SK-N-SH treated with all-trans-retinoic acid at 6 μM for 48 hours (cell line): ENCODE measurements at regions not wholly inside any gene's neighbourhood (a gene's known extent, or its start where the extent isn't known, plus 50 kb on each side); places are given as distances from the start of the nearest gene placed in this dataset.

Source experiments
- ATAC-seq: fragments of 200-7000 bp; cut with Tn5 transposase; 3 replicates; pipeline ENCODE4 v1.9.1; 2020; ENCODE audit warnings: mild to moderate bottlenecking, moderate library complexity
- ARNTL ChIP-seq: fragments of 450-650 bp; formaldehyde crosslinking; IDR thresholded peaks from 2 replicates; pipeline ENCODE4 v1.5.0; 2020; ENCODE audit warnings: low read depth, mild to moderate bottlenecking, moderate library complexity, borderline replicate concordance
- BACH2 ChIP-seq: fragments of 250-450 bp; sonication (Bioruptor Pico); IDR thresholded peaks from 2 replicates; pipeline ENCODE4 v1.9.0; 2021; ENCODE audit warnings: mild to moderate bottlenecking, borderline replicate concordance
- CSDC2 ChIP-seq: fragments of 250-450 bp; sonication (Bioruptor Pico); IDR thresholded peaks from 2 replicates; pipeline ENCODE4 v1.5.0; 2020; ENCODE audit warnings: mild to moderate bottlenecking, moderate library complexity
- CSRNP3 ChIP-seq: fragments of 250-450 bp; sonication (Bioruptor Pico); IDR thresholded peaks from 2 replicates; pipeline ENCODE4 v1.5.1; 2021; ENCODE audit warnings: mild to moderate bottlenecking, moderate library complexity
- ESRRG ChIP-seq: fragments of 250-450 bp; sonication (Bioruptor Pico); IDR thresholded peaks from 2 replicates; pipeline ENCODE4 v1.6.1; 2021; ENCODE audit warnings: mild to moderate bottlenecking
- GLIS3 ChIP-seq: fragments of 250-450 bp; sonication (Bioruptor Pico); IDR thresholded peaks from 2 replicates; pipeline ENCODE4 v1.5.0; 2020; ENCODE audit warnings: mild to moderate bottlenecking, moderate library complexity
- ISL1 ChIP-seq: fragments of 250-450 bp; sonication (Bioruptor Pico); IDR thresholded peaks from 2 replicates; pipeline ENCODE4 v2.1.2; 2022; ENCODE audit warnings: mild to moderate bottlenecking, moderate library complexity
- OSR1 ChIP-seq: fragments of 250-450 bp; sonication (Bioruptor Pico); IDR thresholded peaks from 2 replicates; pipeline ENCODE4 v1.8.0; 2022; ENCODE audit warnings: moderate library complexity, mild to moderate bottlenecking, inconsistent platforms
- RARB ChIP-seq: fragments of 250-450 bp; sonication (Bioruptor Pico); IDR thresholded peaks from 2 replicates; pipeline ENCODE4 v1.8.0; 2021; ENCODE audit warnings: mild to moderate bottlenecking, moderate library complexity
- SNAI2 ChIP-seq: fragments of 250-450 bp; sonication (Bioruptor Pico); IDR thresholded peaks from 2 replicates; pipeline ENCODE4 v1.5.0; 2020; ENCODE audit warnings: mild to moderate bottlenecking, moderate library complexity
- TCF4 ChIP-seq: fragments of 250-450 bp; sonication (Bioruptor Pico); IDR thresholded peaks from 2 replicates; pipeline ENCODE4 v1.8.0; 2021; ENCODE audit warnings: mild to moderate bottlenecking, moderate library complexity, borderline replicate concordance
- TOX ChIP-seq: fragments of 250-450 bp; sonication (Bioruptor Pico); IDR thresholded peaks from 2 replicates; pipeline ENCODE4 v1.8.0; 2021; ENCODE audit warnings: mild to moderate bottlenecking, moderate library complexity, borderline replicate concordance
- TSHZ2 ChIP-seq: fragments of 250-450 bp; sonication (Bioruptor Pico); IDR thresholded peaks from 2 replicates; pipeline ENCODE4 v1.5.0; 2020; ENCODE audit warnings: mild to moderate bottlenecking, moderate library complexity
- ZC3H10 ChIP-seq: fragments of 250-450 bp; sonication (Bioruptor Pico); IDR thresholded peaks from 2 replicates; pipeline ENCODE4 v1.5.1; 2021; ENCODE audit warnings: mild to moderate bottlenecking, moderate library complexity
- ZFP3 ChIP-seq: fragments of 250-450 bp; sonication (Bioruptor Pico); IDR thresholded peaks from 2 replicates; pipeline ENCODE4 v1.5.0; 2020; ENCODE audit warnings: mild to moderate bottlenecking, moderate library complexity
- ZNF565 ChIP-seq: fragments of 450-650 bp; formaldehyde crosslinking; conservative IDR thresholded peaks from 2 replicates; pipeline ENCODE4 v1.5.0; 2020; ENCODE audit warnings: low read depth, mild to moderate bottlenecking, moderate library complexity
- ZNF70 ChIP-seq: fragments of 450-650 bp; formaldehyde crosslinking; IDR thresholded peaks from 2 replicates; pipeline ENCODE4 v1.5.0; 2020; ENCODE audit warnings: mild to moderate bottlenecking, moderate library complexity
- ZNF8 ChIP-seq: fragments of 450-650 bp; formaldehyde crosslinking; IDR thresholded peaks from 2 replicates; pipeline ENCODE4 v1.5.0; 2020; ENCODE audit warnings: mild to moderate bottlenecking, moderate library complexity
- TF ChIP-seq, protein P1 (sequence below): fragments of 250-450 bp; sonication (Bioruptor Pico); IDR thresholded peaks from 2 replicates; pipeline ENCODE4 v1.8.0; 2021; ENCODE audit warnings: low read depth, mild to moderate bottlenecking, moderate library complexity, borderline replicate concordance
- TF ChIP-seq, protein P2 (sequence below): fragments of 250-450 bp; sonication (Bioruptor Pico); IDR thresholded peaks from 2 replicates; pipeline ENCODE4 v1.5.1; 2020; ENCODE audit warnings: low read depth, mild to moderate bottlenecking, moderate library complexity
- TF ChIP-seq, protein P3 (sequence below): fragments of 250-450 bp; sonication (Bioruptor Pico); IDR thresholded peaks from 2 replicates; pipeline ENCODE4 v1.8.0; 2020; ENCODE audit warnings: mild to moderate bottlenecking, moderate library complexity, borderline replicate concordance

GRCh38 chr17:31731118-31731517, 127.9 kb downstream of the COPRS start:
- ATAC-seq = no peak
- no peak for TF ChIP-seq SNAI2 (CRISPR knock-in tag)
- TF ChIP-seq, protein P1, sequence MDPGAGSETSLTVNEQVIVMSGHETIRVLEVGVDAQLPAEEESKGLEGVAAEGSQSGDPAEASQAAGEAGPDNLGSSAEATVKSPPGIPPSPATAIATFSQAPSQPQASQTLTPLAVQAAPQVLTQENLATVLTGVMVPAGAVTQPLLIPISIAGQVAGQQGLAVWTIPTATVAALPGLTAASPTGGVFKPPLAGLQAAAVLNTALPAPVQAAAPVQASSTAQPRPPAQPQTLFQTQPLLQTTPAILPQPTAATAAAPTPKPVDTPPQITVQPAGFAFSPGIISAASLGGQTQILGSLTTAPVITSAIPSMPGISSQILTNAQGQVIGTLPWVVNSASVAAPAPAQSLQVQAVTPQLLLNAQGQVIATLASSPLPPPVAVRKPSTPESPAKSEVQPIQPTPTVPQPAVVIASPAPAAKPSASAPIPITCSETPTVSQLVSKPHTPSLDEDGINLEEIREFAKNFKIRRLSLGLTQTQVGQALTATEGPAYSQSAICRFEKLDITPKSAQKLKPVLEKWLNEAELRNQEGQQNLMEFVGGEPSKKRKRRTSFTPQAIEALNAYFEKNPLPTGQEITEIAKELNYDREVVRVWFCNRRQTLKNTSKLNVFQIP = no peak
- TF ChIP-seq, protein P2, sequence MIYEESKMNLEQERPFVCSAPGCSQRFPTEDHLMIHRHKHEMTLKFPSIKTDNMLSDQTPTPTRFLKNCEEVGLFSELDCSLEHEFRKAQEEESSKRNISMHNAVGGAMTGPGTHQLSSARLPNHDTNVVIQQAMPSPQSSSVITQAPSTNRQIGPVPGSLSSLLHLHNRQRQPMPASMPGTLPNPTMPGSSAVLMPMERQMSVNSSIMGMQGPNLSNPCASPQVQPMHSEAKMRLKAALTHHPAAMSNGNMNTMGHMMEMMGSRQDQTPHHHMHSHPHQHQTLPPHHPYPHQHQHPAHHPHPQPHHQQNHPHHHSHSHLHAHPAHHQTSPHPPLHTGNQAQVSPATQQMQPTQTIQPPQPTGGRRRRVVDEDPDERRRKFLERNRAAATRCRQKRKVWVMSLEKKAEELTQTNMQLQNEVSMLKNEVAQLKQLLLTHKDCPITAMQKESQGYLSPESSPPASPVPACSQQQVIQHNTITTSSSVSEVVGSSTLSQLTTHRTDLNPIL = no peak
- TF ChIP-seq ZNF565 = no peak

DNA sequence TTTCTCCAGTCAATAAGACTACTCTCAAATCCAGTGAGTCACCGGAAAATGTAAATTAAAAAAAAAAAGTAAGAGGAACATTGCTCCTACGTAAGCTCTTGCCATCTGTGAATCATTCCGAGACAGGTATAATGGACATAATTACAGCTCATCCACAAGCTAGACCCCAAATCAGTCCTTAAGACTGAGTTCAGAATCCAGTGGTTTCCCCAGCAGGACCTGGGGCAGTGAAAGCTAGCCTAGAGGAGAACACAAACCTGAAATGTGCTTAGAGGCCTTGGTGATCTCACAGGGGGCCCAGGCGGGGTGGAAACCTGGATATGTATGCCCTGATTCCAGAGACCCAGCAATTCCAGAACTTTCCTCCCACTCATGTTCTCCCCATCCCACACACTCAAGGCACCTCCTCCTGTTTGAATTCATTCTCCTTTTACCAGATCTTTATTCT, 132.0 kb downstream of the COPRS start:
- TF ChIP-seq TCF4 (CRISPR knock-in tag) (no peak), ARNTL (CRISPR knock-in tag) (no peak), ZNF70 (CRISPR knock-in tag) (no peak), SNAI2 (CRISPR knock-in tag) (no peak), ESRRG (CRISPR knock-in tag) (no peak), CSDC2 (no peak), ZC3H10 (CRISPR knock-in tag) (no peak), ISL1 (CRISPR knock-in tag) (no peak), ZFP3 (no peak), CSRNP3 (CRISPR knock-in tag) (no peak), BACH2 (CRISPR knock-in tag) (no peak), TSHZ2 (no peak), GLIS3 (CRISPR knock-in tag) (no peak)
- TF ChIP-seq, protein P1 = no peak
- TF ChIP-seq, protein P2 = no peak
- TF ChIP-seq, all 23 proteins: peak for 0
- ATAC-seq = peak; percentile 22; the same call in 2 of the 3 replicates

DNA sequence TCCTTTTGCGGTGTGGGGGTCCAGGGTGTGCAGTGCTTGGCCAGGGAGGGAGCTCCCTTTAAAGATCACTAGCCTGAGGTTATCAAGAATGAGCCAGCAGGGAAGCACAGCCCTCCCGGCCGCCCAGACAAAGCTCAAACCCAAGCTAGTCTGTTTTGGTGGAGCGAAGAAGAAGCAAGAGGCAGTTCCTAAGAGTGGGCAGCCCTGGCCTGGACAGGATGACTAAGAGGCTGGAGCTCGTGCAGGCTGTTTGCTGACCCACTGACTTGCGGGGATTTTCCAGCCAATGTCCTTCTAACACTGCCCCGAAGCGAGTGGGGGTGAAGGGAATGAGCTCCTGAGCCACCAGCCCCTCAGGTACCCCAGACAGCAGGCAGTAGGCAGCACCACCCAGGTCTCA, 134.4 kb downstream of the COPRS start:
- TF ChIP-seq BACH2 (CRISPR knock-in tag) (no peak), ZNF8 (no peak), ZC3H10 (CRISPR knock-in tag) (no peak), ISL1 (CRISPR knock-in tag) (no peak), ESRRG (CRISPR knock-in tag) (no peak), OSR1 (CRISPR knock-in tag) (no peak), RARB (CRISPR knock-in tag) (no peak), ARNTL (CRISPR knock-in tag) (no peak), ZNF565 (no peak), TSHZ2 (no peak), ZFP3 (no peak), SNAI2 (CRISPR knock-in tag) (no peak), TOX (CRISPR knock-in tag) (no peak)
- TF ChIP-seq, protein P2 = no peak
- TF ChIP-seq, protein P3, sequence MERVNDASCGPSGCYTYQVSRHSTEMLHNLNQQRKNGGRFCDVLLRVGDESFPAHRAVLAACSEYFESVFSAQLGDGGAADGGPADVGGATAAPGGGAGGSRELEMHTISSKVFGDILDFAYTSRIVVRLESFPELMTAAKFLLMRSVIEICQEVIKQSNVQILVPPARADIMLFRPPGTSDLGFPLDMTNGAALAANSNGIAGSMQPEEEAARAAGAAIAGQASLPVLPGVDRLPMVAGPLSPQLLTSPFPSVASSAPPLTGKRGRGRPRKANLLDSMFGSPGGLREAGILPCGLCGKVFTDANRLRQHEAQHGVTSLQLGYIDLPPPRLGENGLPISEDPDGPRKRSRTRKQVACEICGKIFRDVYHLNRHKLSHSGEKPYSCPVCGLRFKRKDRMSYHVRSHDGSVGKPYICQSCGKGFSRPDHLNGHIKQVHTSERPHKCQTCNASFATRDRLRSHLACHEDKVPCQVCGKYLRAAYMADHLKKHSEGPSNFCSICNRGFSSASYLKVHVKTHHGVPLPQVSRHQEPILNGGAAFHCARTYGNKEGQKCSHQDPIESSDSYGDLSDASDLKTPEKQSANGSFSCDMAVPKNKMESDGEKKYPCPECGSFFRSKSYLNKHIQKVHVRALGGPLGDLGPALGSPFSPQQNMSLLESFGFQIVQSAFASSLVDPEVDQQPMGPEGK (CRISPR knock-in tag) = no peak
- no peak for ATAC-seq
